ENCODE measurements at regions not wholly inside any gene's neighbourhood (a gene's known extent, or its start where the extent isn't known, plus 50 kb on each side); places are given as distances from the start of the nearest gene placed in this dataset.

GRCh38 chr3:148280623-148281242 is 417.0 kb upstream of the AGTR1 start:
- H3K9me3 ChIP-seq (ENCODE audit: control insufficient read depth in 2 of 3, insufficient read depth in 1 of 3, low read length in 3 of 3): no peaks in the 10 kb centered on the region
- no peak overlapping the region for H3K4me3 ChIP-seq (ENCODE audit: low read length in 3 of 3)
- intact Hi-C loops (cut with DNase I): no loop called here
- DNase-seq (peak in 1 of 5 donors; percentile 68), FAIRE-seq (no peak)
- TF ChIP-seq CTCF (IDR thresholded peaks at IDR 0.05; ENCODE audit: borderline replicate concordance, extremely low read depth, insufficient read depth): no peak
- H3K27ac ChIP-seq (ENCODE audit: low read depth in 2 of 2, low read length in 2 of 2): no peak overlapping the region
- no peaks in the 10 kb centered on the region for H3K27me3 ChIP-seq (ENCODE audit: control insufficient read depth, insufficient read depth, low read length)
- no peaks in the 10 kb centered on the region for H3K4me1 ChIP-seq (ENCODE audit: control insufficient read depth in 2 of 3, insufficient read depth in 2 of 3, low read depth in 1 of 3, low read length in 3 of 3)
- H3K36me3 ChIP-seq (ENCODE audit: control insufficient read depth in 2 of 3, insufficient read depth in 3 of 3, low read length in 3 of 3): no peaks in the 10 kb centered on the region
- no peak overlapping the region for H3K9ac ChIP-seq (ENCODE audit: low read length in 3 of 3)

- no peak overlapping the region for H3K4me3 ChIP-seq (ENCODE audit: low read length in 3 of 3)
- FAIRE-seq (no peak), DNase-seq (peak in 2 of 5 donors; percentile 29 to 49)
- no peak overlapping the region for H3K27ac ChIP-seq (ENCODE audit: low read depth in 2 of 2, low read length in 2 of 2)
- TF ChIP-seq CTCF (IDR thresholded peaks at IDR 0.05; ENCODE audit: borderline replicate concordance, extremely low read depth, insufficient read depth): no peak
- no peaks in the 10 kb centered on the region for H3K9me3 ChIP-seq (ENCODE audit: control insufficient read depth in 2 of 3, insufficient read depth in 1 of 3, low read length in 3 of 3)
- intact Hi-C loops (cut with DNase I): no loop called here
- H3K4me1 ChIP-seq (ENCODE audit: control insufficient read depth in 2 of 3, insufficient read depth in 2 of 3, low read depth in 1 of 3, low read length in 3 of 3): no peaks in the 10 kb centered on the region
- H3K9ac ChIP-seq (ENCODE audit: low read length in 3 of 3): no peak overlapping the region
- no peaks in the 10 kb centered on the region for H3K27me3 ChIP-seq (ENCODE audit: control insufficient read depth, insufficient read depth, low read length)
- no peaks in the 10 kb centered on the region for H3K36me3 ChIP-seq (ENCODE audit: control insufficient read depth in 2 of 3, insufficient read depth in 3 of 3, low read length in 3 of 3)
Observed at GRCh38 chr3:148289159-148289558, 408.5 kb upstream of the AGTR1 start.

- no peaks in the 10 kb centered on the region for H3K9me3 ChIP-seq (ENCODE audit: control insufficient read depth in 2 of 3, insufficient read depth in 1 of 3, low read length in 3 of 3)
Observed at GRCh38 chr3:148297013-148297412, 400.7 kb upstream of the AGTR1 start.

More at GRCh38 chr3:148297013-148297412, 400.7 kb upstream of the AGTR1 start:
- Histone ChIP-seq H3K4me1 (ENCODE audit: control insufficient read depth in 2 of 3, insufficient read depth in 2 of 3, low read depth in 1 of 3, low read length in 3 of 3) (no peaks in the 10 kb centered on the region), H3K27ac (ENCODE audit: low read depth in 2 of 2, low read length in 2 of 2) (no peak overlapping the region), H3K4me3 (ENCODE audit: low read length in 3 of 3) (no peak overlapping the region), H3K27me3 (ENCODE audit: control insufficient read depth, insufficient read depth, low read length) (no peaks in the 10 kb centered on the region), H3K36me3 (ENCODE audit: control insufficient read depth in 2 of 3, insufficient read depth in 3 of 3, low read length in 3 of 3) (no peaks in the 10 kb centered on the region), H3K9ac (ENCODE audit: low read length in 3 of 3) (no peak overlapping the region)
- no peak for DNase-seq
- intact Hi-C loops (cut with DNase I): no loop called here
- no peak for TF ChIP-seq CTCF (IDR thresholded peaks at IDR 0.05; ENCODE audit: borderline replicate concordance, extremely low read depth, insufficient read depth)
- FAIRE-seq: no peak
